ENCODE measurements at regions not wholly inside any gene's neighbourhood (a gene's known extent, or its start where the extent isn't known, plus 50 kb on each side); places are given as distances from the start of the nearest gene placed in this dataset.

DNA sequence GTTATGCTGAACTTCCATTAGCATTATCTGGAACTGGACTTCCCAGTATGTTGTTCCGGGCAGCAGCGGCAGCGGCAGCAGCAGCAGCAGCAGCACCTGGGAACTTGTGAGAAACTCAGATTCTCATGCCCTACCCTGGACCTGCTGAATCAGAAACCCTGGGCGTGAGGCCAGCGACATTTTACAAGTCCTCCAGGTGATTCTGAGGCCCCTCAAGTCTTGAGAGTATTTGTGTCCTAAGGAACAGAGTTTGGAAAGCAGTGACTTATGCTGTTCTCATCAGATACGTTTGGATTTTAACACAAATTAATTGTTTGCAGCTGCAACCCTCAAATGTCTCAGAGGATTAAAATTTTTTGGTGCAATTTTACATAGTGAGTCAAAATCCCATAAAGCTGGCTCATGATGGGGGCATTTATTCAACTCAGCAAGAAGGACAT lies 157.2 kb upstream of the KAZN start:
- TF ChIP-seq, protein P1, sequence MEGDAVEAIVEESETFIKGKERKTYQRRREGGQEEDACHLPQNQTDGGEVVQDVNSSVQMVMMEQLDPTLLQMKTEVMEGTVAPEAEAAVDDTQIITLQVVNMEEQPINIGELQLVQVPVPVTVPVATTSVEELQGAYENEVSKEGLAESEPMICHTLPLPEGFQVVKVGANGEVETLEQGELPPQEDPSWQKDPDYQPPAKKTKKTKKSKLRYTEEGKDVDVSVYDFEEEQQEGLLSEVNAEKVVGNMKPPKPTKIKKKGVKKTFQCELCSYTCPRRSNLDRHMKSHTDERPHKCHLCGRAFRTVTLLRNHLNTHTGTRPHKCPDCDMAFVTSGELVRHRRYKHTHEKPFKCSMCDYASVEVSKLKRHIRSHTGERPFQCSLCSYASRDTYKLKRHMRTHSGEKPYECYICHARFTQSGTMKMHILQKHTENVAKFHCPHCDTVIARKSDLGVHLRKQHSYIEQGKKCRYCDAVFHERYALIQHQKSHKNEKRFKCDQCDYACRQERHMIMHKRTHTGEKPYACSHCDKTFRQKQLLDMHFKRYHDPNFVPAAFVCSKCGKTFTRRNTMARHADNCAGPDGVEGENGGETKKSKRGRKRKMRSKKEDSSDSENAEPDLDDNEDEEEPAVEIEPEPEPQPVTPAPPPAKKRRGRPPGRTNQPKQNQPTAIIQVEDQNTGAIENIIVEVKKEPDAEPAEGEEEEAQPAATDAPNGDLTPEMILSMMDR (IDR thresholded peaks at IDR 0.05): no peak
- TF ChIP-seq POLR2A (IDR thresholded peaks at IDR 0.05): no peak
- H3K27ac ChIP-seq: no peak overlapping the region
- intact Hi-C loops (cut with DNase I): no loop called here
- H3K36me3 ChIP-seq (replicated peaks in 1 of 2): no peaks in the 10 kb centered on the region
- WGBS, 4 donors: 83 to 89% (median 87%) methylated on average over 6 of the region's 6 CpGs
- no peak for DNase-seq
- no peaks in the 10 kb centered on the region for H3K4me1 ChIP-seq (replicated peaks in 1 of 2)
- no peaks in the 10 kb centered on the region for H3K9me3 ChIP-seq (replicated peaks in 1 of 3)
- H3K27me3 ChIP-seq: peaks cover 11% of the 10 kb centered on the region
- no peak overlapping the region for H3K4me3 ChIP-seq

GRCh38 chr1:14442669-14443068 lies 155.8 kb upstream of the KAZN start:
- TF ChIP-seq, protein P1 (IDR thresholded peaks at IDR 0.05): no peak
- TF ChIP-seq POLR2A (IDR thresholded peaks at IDR 0.05): no peak
- Histone ChIP-seq H3K36me3 (replicated peaks in 1 of 2) (no peaks in the 10 kb centered on the region), H3K9me3 (replicated peaks in 1 of 3) (no peaks in the 10 kb centered on the region), H3K4me1 (replicated peaks in 1 of 2) (no peaks in the 10 kb centered on the region), H3K27ac (no peak overlapping the region), H3K4me3 (no peak overlapping the region), H3K27me3 (peaks cover 11% of the 10 kb centered on the region)
- 83 to 89% (median 87%) methylated on average over 4 of the region's 4 CpGs for WGBS, 4 donors
- intact Hi-C loops (cut with DNase I): no loop called here
- no peak for DNase-seq

- TF ChIP-seq POLR2A (IDR thresholded peaks at IDR 0.05): no peak
- TF ChIP-seq, protein P1 (IDR thresholded peaks at IDR 0.05): no peak
- no peak overlapping the region for H3K4me3 ChIP-seq
- H3K9me3 ChIP-seq (replicated peaks in 1 of 3): no peaks in the 10 kb centered on the region
- H3K4me1 ChIP-seq (replicated peaks in 1 of 2): no peaks in the 10 kb centered on the region
- 41 to 57% (median 49%) methylated on average over 4 of the region's 4 CpGs for WGBS, 4 donors
- H3K27ac ChIP-seq: no peak overlapping the region
- intact Hi-C loops (cut with DNase I): no loop called here
- peak in 1 of 7 donors; percentile 4 for DNase-seq
- no peaks in the 10 kb centered on the region for H3K36me3 ChIP-seq (replicated peaks in 1 of 2)
- H3K27me3 ChIP-seq: peaks cover 11% of the 10 kb centered on the region
Observed at GRCh38 chr1:14443164-14443787, 155.2 kb upstream of the KAZN start.

- H3K27me3 ChIP-seq: no peaks in the 10 kb centered on the region
- no peaks in the 10 kb centered on the region for H3K9me3 ChIP-seq (replicated peaks in 1 of 3)
- DNase-seq: no peak
- no peak overlapping the region for H3K4me3 ChIP-seq
- WGBS, 4 donors: 70 to 84% (median 76%) methylated on average over 2 of the region's 2 CpGs
- no peak overlapping the region for H3K27ac ChIP-seq
- intact Hi-C loops (cut with DNase I): no loop called here
- no peaks in the 10 kb centered on the region for H3K4me1 ChIP-seq (replicated peaks in 1 of 2)
- TF ChIP-seq, protein P1 (IDR thresholded peaks at IDR 0.05): no peak
- no peak for TF ChIP-seq POLR2A (IDR thresholded peaks at IDR 0.05)
- H3K36me3 ChIP-seq (replicated peaks in 1 of 2): no peaks in the 10 kb centered on the region
Observed at GRCh38 chr1:14451217-14451616, 147.3 kb upstream of the KAZN start.
